SK-N-SH (cell line): ENCODE measurements at regions not wholly inside any gene's neighbourhood (a gene's known extent, or its start where the extent isn't known, plus 50 kb on each side); places are given as distances from the start of the nearest gene placed in this dataset.

Experiments
- CTCF ChIP-seq: fragments of 200-600 bp; sonication (generic); IDR thresholded peaks from 2 replicates; pipeline ENCODE4 v1.6.1; 2017; ENCODE audit warnings: antibody characterized with exemption, mild to moderate bottlenecking, moderate library complexity
- EP300 ChIP-seq, 2 experiments: IDR thresholded peaks; 2 replicates each; pipeline versions ENCODE4 v1.4.0 to v1.6.1; 2012; ENCODE audit warnings: borderline replicate concordance in 1 of 2, low read depth in 1 of 2, low read length in 1 of 2
- EZH2phosphoT487 ChIP-seq: fragments of 200-600 bp; sonication (generic); IDR thresholded peaks from 2 replicates; pipeline ENCODE4 v1.6.1; 2017; ENCODE audit warnings: low read depth, mixed run types, mild to moderate bottlenecking, antibody characterized with exemption, moderate library complexity, borderline replicate concordance
- GABPA ChIP-seq: IDR thresholded peaks from 2 replicates; pipeline ENCODE4 v1.4.0; 2012; ENCODE audit warnings: low read depth, mild to moderate bottlenecking
- IRF3 ChIP-seq: fragments of 150-350 bp; IDR thresholded peaks from 2 replicates; pipeline ENCODE4 v1.6.1; 2016; ENCODE audit warnings: mild to moderate bottlenecking, low read depth, low read length
- MAX ChIP-seq: IDR thresholded peaks from 2 replicates; pipeline ENCODE4 v1.4.0; 2012; ENCODE audit warnings: low read depth
- MEF2A ChIP-seq: IDR thresholded peaks from 2 replicates; pipeline ENCODE4 v1.4.0; 2012; ENCODE audit warnings: low read depth, borderline replicate concordance
- MXI1 ChIP-seq: IDR thresholded peaks from 2 replicates; pipeline ENCODE4 v1.6.1; 2012; ENCODE audit warnings: mild to moderate bottlenecking, low read depth, low read length, improper control_type of control experiment
- POLR2AphosphoS5 ChIP-seq: IDR thresholded peaks from 2 replicates; pipeline ENCODE4 v1.6.1; 2012; ENCODE audit warnings: low read depth, low read length
- RXRA ChIP-seq: IDR thresholded peaks from 2 replicates; pipeline ENCODE4 v1.4.0; 2012; ENCODE audit warnings: low read depth, mild to moderate bottlenecking, borderline replicate concordance
- USF2 ChIP-seq: fragments of 150-350 bp; IDR thresholded peaks from 2 replicates; pipeline ENCODE4 v1.6.1; 2017; ENCODE audit warnings: antibody characterized with exemption, low read length, low read depth, borderline replicate concordance
- YY1 ChIP-seq: IDR thresholded peaks from 2 replicates; pipeline ENCODE4 v1.4.0; 2012; ENCODE audit warnings: low read depth, mild to moderate bottlenecking
- ZBTB33 ChIP-seq: IDR thresholded peaks from 2 replicates; pipeline ENCODE4 v1.4.0; 2012; ENCODE audit warnings: low read depth, borderline replicate concordance

- TF ChIP-seq POLR2AphosphoS5 (no peak), MAX (no peak), ZBTB33 (no peak), CTCF (no peak), GABPA (no peak), MXI1 (no peak), EZH2phosphoT487 (no peak), USF2 (no peak), YY1 (no peak), MEF2A (no peak), EP300 (IDR thresholded peaks at IDR 0.05; ENCODE audit: borderline replicate concordance in 1 of 2, low read depth in 1 of 2, low read length in 1 of 2) (no peak), IRF3 (no peak), RXRA (no peak)
Observed at GRCh38 chr21:27114111-27114510, 147.2 kb upstream of the ADAMTS5 start.
